ENCODE measurements at regions not wholly inside any gene's neighbourhood (a gene's known extent, or its start where the extent isn't known, plus 50 kb on each side); places are given as distances from the start of the nearest gene placed in this dataset.

GRCh38 chr11:109854731-109855130, 238.5 kb upstream of the ZC3H12C start:
- no peaks in the 10 kb centered on the region for H4K20me1 ChIP-seq (ENCODE audit: insufficient read depth, poor library complexity, severe bottlenecking)

GRCh38 chr11:109856928-109857327, 236.3 kb upstream of the ZC3H12C start:
- no peaks in the 10 kb centered on the region for H4K20me1 ChIP-seq (ENCODE audit: insufficient read depth, poor library complexity, severe bottlenecking)
- H3K9me2 ChIP-seq (replicated peaks; ENCODE audit: insufficient read depth), result no peaks in the 10 kb centered on the region
- TF ChIP-seq EZH2phosphoT487 (IDR thresholded peaks at IDR 0.05; ENCODE audit: low read depth, severe bottlenecking, unreplicated experiment), result no peak
- TF ChIP-seq CTCF (IDR thresholded peaks at IDR 0.05; ENCODE audit: poor library complexity), result no peak
- no peak for TF ChIP-seq EZH2 (IDR thresholded peaks at IDR 0.05; ENCODE audit: borderline replicate concordance)
- H3K4me1 ChIP-seq (ENCODE audit: insufficient read depth), result no peaks in the 10 kb centered on the region
- H3K27ac ChIP-seq, result no peak overlapping the region
- H3K4me2 ChIP-seq, result no peak overlapping the region
- no peak overlapping the region for H3K4me3 ChIP-seq
- 80% methylated on average over 2 of the region's 2 CpGs for WGBS (ENCODE audit: low lambda C conversion rate, missing lambda C conversion rate)
- H2AFZ ChIP-seq, result no peak overlapping the region
- no peaks in the 10 kb centered on the region for H3K79me2 ChIP-seq
- no peaks in the 10 kb centered on the region for H3K27me3 ChIP-seq
- DNase-seq (ENCODE audit: low spot score), result no peak
- no peaks in the 10 kb centered on the region for H3K9me3 ChIP-seq (ENCODE audit: low read depth)
- H3K36me3 ChIP-seq (replicated peaks; ENCODE audit: insufficient read depth, low read depth), result no peaks in the 10 kb centered on the region

More at GRCh38 chr11:109854731-109855130, 238.5 kb upstream of the ZC3H12C start:
- no peaks in the 10 kb centered on the region for H3K4me1 ChIP-seq (ENCODE audit: insufficient read depth)
- H3K4me2 ChIP-seq, result no peak overlapping the region
- TF ChIP-seq EZH2phosphoT487 (IDR thresholded peaks at IDR 0.05; ENCODE audit: low read depth, severe bottlenecking, unreplicated experiment), result no peak
- TF ChIP-seq EZH2 (IDR thresholded peaks at IDR 0.05; ENCODE audit: borderline replicate concordance), result no peak
- no peak for TF ChIP-seq CTCF (IDR thresholded peaks at IDR 0.05; ENCODE audit: poor library complexity)
- H3K79me2 ChIP-seq, result no peaks in the 10 kb centered on the region
- no peak overlapping the region for H3K27ac ChIP-seq
- DNase-seq (ENCODE audit: low spot score), result no peak
- no peak overlapping the region for H2AFZ ChIP-seq
- H3K9me2 ChIP-seq (replicated peaks; ENCODE audit: insufficient read depth), result no peaks in the 10 kb centered on the region
- H3K36me3 ChIP-seq (replicated peaks; ENCODE audit: insufficient read depth, low read depth), result no peaks in the 10 kb centered on the region
- H3K4me3 ChIP-seq, result no peak overlapping the region
- H3K9me3 ChIP-seq (ENCODE audit: low read depth), result no peaks in the 10 kb centered on the region
- no peaks in the 10 kb centered on the region for H3K27me3 ChIP-seq

- Histone ChIP-seq H3K36me3 (replicated peaks; ENCODE audit: insufficient read depth, low read depth) (no peaks in the 10 kb centered on the region), H2AFZ (no peak overlapping the region), H3K4me1 (ENCODE audit: insufficient read depth) (no peaks in the 10 kb centered on the region), H3K4me3 (no peak overlapping the region), H3K9me3 (ENCODE audit: low read depth) (no peaks in the 10 kb centered on the region), H3K27me3 (no peaks in the 10 kb centered on the region), H3K4me2 (no peak overlapping the region), H4K20me1 (ENCODE audit: insufficient read depth, poor library complexity, severe bottlenecking) (no peaks in the 10 kb centered on the region), H3K79me2 (no peaks in the 10 kb centered on the region), H3K9me2 (replicated peaks; ENCODE audit: insufficient read depth) (no peaks in the 10 kb centered on the region), H3K27ac (no peak overlapping the region)
- no peak for DNase-seq (ENCODE audit: low spot score)
- no peak for TF ChIP-seq EZH2 (IDR thresholded peaks at IDR 0.05; ENCODE audit: borderline replicate concordance)
- no peak for TF ChIP-seq EZH2phosphoT487 (IDR thresholded peaks at IDR 0.05; ENCODE audit: low read depth, severe bottlenecking, unreplicated experiment)
- no peak for TF ChIP-seq CTCF (IDR thresholded peaks at IDR 0.05; ENCODE audit: poor library complexity)
These were observed 235.6 kb upstream of the ZC3H12C start for GRCh38 chr11:109857637-109858036.

- H3K9me2 ChIP-seq (replicated peaks; ENCODE audit: insufficient read depth), result no peaks in the 10 kb centered on the region
- H3K4me1 ChIP-seq (ENCODE audit: insufficient read depth), result no peaks in the 10 kb centered on the region
- H4K20me1 ChIP-seq (ENCODE audit: insufficient read depth, poor library complexity, severe bottlenecking), result no peaks in the 10 kb centered on the region
- whole genome bisulfite sequencing (ENCODE audit: low lambda C conversion rate, missing lambda C conversion rate), result 81% methylated on average over 4 of the region's 4 CpGs
- no peaks in the 10 kb centered on the region for H3K27me3 ChIP-seq
- H3K36me3 ChIP-seq (replicated peaks; ENCODE audit: insufficient read depth, low read depth), result no peaks in the 10 kb centered on the region
- no peaks in the 10 kb centered on the region for H3K9me3 ChIP-seq (ENCODE audit: low read depth)
- H3K4me2 ChIP-seq, result no peak overlapping the region
- no peaks in the 10 kb centered on the region for H3K79me2 ChIP-seq
- no peak for TF ChIP-seq EZH2 (IDR thresholded peaks at IDR 0.05; ENCODE audit: borderline replicate concordance)
- no peak overlapping the region for H3K27ac ChIP-seq
- no peak overlapping the region for H3K4me3 ChIP-seq
- no peak for DNase-seq (ENCODE audit: low spot score)
- no peak overlapping the region for H2AFZ ChIP-seq
These were observed 235.0 kb upstream of the ZC3H12C start for GRCh38 chr11:109858152-109858551.
